ENCODE measurements at regions not wholly inside any gene's neighbourhood (a gene's known extent, or its start where the extent isn't known, plus 50 kb on each side); places are given as distances from the start of the nearest gene placed in this dataset.

DNA sequence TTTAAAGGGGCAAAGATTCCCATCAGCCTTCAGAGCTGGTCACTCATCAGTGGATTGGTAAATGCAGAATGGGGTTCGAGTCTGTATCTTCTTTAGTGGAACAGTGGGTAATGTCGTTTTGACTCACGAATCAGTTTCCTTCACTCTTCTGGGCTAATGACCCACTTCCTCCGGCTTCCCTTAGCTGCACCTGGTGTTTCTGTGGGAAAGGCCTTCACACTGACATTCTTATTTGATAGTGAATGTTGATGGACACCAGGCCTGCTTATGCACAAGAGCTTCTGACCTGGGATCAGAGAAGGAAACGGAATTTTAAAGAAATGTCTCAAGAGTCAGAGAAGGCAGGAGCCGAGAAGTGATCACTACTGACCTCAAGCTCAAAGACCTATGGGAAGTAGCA is 272.0 kb upstream of the SULF2 start:
- Mint-ChIP-seq H3K4me3 (no peak overlapping the region), H3K27ac (no peak overlapping the region), H3K4me1 (peaks cover 7% of the 10 kb centered on the region), H3K36me3 (peaks cover 25% of the 10 kb centered on the region), H3K27me3 (ENCODE audit: low read depth) (peaks cover 5% of the 10 kb centered on the region), H3K9me3 (peaks cover 58% of the 10 kb centered on the region)
- CTCF ChIA-PET, result no interaction called here
- DNase-seq (ENCODE audit: low spot score), result no peak
- no peak for ATAC-seq
- TF ChIP-seq, protein P1, sequence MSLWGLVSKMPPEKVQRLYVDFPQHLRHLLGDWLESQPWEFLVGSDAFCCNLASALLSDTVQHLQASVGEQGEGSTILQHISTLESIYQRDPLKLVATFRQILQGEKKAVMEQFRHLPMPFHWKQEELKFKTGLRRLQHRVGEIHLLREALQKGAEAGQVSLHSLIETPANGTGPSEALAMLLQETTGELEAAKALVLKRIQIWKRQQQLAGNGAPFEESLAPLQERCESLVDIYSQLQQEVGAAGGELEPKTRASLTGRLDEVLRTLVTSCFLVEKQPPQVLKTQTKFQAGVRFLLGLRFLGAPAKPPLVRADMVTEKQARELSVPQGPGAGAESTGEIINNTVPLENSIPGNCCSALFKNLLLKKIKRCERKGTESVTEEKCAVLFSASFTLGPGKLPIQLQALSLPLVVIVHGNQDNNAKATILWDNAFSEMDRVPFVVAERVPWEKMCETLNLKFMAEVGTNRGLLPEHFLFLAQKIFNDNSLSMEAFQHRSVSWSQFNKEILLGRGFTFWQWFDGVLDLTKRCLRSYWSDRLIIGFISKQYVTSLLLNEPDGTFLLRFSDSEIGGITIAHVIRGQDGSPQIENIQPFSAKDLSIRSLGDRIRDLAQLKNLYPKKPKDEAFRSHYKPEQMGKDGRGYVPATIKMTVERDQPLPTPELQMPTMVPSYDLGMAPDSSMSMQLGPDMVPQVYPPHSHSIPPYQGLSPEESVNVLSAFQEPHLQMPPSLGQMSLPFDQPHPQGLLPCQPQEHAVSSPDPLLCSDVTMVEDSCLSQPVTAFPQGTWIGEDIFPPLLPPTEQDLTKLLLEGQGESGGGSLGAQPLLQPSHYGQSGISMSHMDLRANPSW (CRISPR knock-in tag; conservative IDR thresholded peaks at IDR 0.05; ENCODE audit: low read depth), result no peak
- TF ChIP-seq NR2C2 (CRISPR knock-in tag; IDR thresholded peaks at IDR 0.05), result no peak
- TF ChIP-seq, protein P2, sequence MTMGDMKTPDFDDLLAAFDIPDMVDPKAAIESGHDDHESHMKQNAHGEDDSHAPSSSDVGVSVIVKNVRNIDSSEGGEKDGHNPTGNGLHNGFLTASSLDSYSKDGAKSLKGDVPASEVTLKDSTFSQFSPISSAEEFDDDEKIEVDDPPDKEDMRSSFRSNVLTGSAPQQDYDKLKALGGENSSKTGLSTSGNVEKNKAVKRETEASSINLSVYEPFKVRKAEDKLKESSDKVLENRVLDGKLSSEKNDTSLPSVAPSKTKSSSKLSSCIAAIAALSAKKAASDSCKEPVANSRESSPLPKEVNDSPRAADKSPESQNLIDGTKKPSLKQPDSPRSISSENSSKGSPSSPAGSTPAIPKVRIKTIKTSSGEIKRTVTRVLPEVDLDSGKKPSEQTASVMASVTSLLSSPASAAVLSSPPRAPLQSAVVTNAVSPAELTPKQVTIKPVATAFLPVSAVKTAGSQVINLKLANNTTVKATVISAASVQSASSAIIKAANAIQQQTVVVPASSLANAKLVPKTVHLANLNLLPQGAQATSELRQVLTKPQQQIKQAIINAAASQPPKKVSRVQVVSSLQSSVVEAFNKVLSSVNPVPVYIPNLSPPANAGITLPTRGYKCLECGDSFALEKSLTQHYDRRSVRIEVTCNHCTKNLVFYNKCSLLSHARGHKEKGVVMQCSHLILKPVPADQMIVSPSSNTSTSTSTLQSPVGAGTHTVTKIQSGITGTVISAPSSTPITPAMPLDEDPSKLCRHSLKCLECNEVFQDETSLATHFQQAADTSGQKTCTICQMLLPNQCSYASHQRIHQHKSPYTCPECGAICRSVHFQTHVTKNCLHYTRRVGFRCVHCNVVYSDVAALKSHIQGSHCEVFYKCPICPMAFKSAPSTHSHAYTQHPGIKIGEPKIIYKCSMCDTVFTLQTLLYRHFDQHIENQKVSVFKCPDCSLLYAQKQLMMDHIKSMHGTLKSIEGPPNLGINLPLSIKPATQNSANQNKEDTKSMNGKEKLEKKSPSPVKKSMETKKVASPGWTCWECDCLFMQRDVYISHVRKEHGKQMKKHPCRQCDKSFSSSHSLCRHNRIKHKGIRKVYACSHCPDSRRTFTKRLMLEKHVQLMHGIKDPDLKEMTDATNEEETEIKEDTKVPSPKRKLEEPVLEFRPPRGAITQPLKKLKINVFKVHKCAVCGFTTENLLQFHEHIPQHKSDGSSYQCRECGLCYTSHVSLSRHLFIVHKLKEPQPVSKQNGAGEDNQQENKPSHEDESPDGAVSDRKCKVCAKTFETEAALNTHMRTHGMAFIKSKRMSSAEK (CRISPR knock-in tag; IDR thresholded peaks at IDR 0.05; ENCODE audit: borderline replicate concordance), result no peak
- POLR2A ChIA-PET, result no interaction called here

DNA sequence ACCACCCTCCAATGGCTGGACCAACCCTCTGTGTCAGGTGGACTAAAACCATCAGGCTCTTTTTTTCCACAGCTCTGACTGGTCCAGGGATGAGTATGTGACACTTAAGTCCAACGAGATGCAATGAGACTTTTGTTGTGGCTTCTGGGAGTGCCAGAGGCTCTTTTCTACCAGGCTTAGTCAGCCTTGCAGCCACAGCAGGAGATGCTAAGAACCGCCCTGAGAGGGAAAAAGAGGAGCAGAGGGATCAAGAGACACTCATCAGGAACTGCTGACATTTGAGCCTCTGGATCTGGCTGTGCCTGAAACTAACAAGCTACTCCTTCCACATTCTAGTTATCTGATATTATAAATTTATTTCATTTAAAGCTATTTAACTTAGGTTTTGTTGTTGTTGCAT is 270.9 kb upstream of the SULF2 start:
- Mint-ChIP-seq H3K36me3 (peaks cover 30% of the 10 kb centered on the region), H3K4me1 (peaks cover 15% of the 10 kb centered on the region), H3K4me3 (no peak overlapping the region), H3K27ac (no peak overlapping the region), H3K27me3 (ENCODE audit: low read depth) (peaks cover 5% of the 10 kb centered on the region), H3K9me3 (peaks cover 67% of the 10 kb centered on the region)
- ChIA-PET CTCF (no interaction called here), POLR2A (no interaction called here)
- no peak for ATAC-seq
- no peak for TF ChIP-seq MXD4 (CRISPR knock-in tag; IDR thresholded peaks at IDR 0.05; ENCODE audit: borderline replicate concordance)
- no peak for TF ChIP-seq SOX15 (CRISPR knock-in tag; IDR thresholded peaks at IDR 0.05)
- TF ChIP-seq FOXJ3 (CRISPR knock-in tag; IDR thresholded peaks at IDR 0.05; ENCODE audit: borderline replicate concordance), result no peak
- TF ChIP-seq, protein P3, sequence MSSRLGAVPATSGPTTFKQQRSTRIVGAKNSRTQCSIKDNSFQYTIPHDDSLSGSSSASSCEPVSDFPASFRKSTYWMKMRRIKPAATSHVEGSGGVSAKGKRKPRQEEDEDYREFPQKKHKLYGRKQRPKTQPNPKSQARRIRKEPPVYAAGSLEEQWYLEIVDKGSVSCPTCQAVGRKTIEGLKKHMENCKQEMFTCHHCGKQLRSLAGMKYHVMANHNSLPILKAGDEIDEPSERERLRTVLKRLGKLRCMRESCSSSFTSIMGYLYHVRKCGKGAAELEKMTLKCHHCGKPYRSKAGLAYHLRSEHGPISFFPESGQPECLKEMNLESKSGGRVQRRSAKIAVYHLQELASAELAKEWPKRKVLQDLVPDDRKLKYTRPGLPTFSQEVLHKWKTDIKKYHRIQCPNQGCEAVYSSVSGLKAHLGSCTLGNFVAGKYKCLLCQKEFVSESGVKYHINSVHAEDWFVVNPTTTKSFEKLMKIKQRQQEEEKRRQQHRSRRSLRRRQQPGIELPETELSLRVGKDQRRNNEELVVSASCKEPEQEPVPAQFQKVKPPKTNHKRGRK (CRISPR knock-in tag; IDR thresholded peaks at IDR 0.05; ENCODE audit: borderline replicate concordance), result no peak
- TF ChIP-seq ZBTB21 (CRISPR knock-in tag; IDR thresholded peaks at IDR 0.05; ENCODE audit: borderline replicate concordance), result no peak
- no peak for TF ChIP-seq OVOL2 (CRISPR knock-in tag; IDR thresholded peaks at IDR 0.05; ENCODE audit: borderline replicate concordance)
- no peak for DNase-seq (ENCODE audit: low spot score)

DNA sequence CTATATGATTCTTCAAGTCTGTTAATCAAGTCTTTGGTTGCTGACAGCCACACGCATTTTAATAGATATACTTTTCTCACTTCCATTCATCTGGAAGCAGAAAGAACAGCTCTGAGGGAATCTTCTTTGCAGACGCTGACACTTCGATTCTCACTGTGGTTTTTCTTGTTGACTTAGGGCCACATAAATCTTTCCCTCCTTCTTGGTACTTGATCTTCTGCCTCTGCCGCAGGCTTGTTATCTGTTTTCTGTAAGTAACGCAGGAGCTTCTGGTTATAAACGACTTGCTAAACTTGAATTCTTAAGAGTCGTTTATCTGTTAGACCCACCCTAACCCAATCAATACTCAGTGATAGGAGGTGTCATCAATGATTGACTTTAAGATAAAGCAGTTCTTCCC is 268.8 kb upstream of the SULF2 start:
- H3K36me3 Mint-ChIP-seq, result peaks cover 28% of the 10 kb centered on the region
- peaks cover 5% of the 10 kb centered on the region for H3K27me3 Mint-ChIP-seq (ENCODE audit: low read depth)
- ChIA-PET POLR2A (no interaction called here), CTCF (no interaction called here)
- no peak overlapping the region for H3K27ac Mint-ChIP-seq
- peaks cover 15% of the 10 kb centered on the region for H3K4me1 Mint-ChIP-seq
- H3K9me3 Mint-ChIP-seq, result peaks cover 63% of the 10 kb centered on the region
- H3K4me3 Mint-ChIP-seq, result no peak overlapping the region
- DNase-seq (ENCODE audit: low spot score), result no peak
- ATAC-seq, result no peak
- TF ChIP-seq, protein P4, sequence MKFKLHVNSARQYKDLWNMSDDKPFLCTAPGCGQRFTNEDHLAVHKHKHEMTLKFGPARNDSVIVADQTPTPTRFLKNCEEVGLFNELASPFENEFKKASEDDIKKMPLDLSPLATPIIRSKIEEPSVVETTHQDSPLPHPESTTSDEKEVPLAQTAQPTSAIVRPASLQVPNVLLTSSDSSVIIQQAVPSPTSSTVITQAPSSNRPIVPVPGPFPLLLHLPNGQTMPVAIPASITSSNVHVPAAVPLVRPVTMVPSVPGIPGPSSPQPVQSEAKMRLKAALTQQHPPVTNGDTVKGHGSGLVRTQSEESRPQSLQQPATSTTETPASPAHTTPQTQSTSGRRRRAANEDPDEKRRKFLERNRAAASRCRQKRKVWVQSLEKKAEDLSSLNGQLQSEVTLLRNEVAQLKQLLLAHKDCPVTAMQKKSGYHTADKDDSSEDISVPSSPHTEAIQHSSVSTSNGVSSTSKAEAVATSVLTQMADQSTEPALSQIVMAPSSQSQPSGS (CRISPR knock-in tag; IDR thresholded peaks at IDR 0.05; ENCODE audit: borderline replicate concordance, low read depth), result no peak
- no peak for TF ChIP-seq ZNF263 (CRISPR knock-in tag; IDR thresholded peaks at IDR 0.05; ENCODE audit: low read depth)
- TF ChIP-seq GABPB1 (CRISPR knock-in tag; IDR thresholded peaks at IDR 0.05), result no peak
- no peak for TF ChIP-seq NR2C2 (CRISPR knock-in tag; IDR thresholded peaks at IDR 0.05)
- TF ChIP-seq, protein P5, sequence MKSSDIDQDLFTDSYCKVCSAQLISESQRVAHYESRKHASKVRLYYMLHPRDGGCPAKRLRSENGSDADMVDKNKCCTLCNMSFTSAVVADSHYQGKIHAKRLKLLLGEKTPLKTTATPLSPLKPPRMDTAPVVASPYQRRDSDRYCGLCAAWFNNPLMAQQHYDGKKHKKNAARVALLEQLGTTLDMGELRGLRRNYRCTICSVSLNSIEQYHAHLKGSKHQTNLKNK (CRISPR knock-in tag; IDR thresholded peaks at IDR 0.05), result no peak
- TF ChIP-seq, protein P6, sequence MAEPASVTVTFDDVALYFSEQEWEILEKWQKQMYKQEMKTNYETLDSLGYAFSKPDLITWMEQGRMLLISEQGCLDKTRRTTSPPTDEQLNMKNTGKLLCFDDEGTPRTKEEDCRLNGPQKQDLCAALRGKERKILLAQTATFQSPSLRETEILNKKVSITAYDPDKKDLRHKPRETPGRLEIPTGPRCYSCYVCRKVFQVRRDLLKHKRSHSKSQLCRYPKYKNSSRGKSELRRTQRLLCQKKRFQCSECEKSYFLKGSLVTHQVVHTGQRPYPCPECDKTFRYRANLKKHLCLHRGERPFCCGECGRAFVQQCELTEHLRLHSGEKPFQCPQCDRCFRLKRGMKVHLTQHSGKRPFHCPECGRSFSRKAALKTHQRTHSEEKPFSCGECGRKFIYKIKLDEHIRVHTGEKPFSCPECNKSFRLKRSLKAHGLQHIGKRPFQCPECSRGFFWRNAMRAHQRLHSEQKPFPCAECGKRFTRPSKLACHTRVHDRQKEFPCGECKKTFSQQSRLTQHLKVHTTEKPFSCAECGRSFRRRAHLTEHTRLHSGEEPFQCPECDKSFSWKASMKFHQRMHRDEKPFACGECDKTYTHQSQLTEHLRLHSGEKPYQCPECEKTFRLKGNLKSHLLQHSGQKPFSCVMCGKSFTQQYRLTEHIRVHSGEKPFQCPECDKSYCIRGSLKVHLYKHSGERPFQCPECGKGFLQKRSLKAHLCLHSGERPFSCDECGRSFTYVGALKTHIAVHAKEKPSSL (CRISPR knock-in tag; conservative IDR thresholded peaks at IDR 0.05), result no peak
- TF ChIP-seq, protein P7, sequence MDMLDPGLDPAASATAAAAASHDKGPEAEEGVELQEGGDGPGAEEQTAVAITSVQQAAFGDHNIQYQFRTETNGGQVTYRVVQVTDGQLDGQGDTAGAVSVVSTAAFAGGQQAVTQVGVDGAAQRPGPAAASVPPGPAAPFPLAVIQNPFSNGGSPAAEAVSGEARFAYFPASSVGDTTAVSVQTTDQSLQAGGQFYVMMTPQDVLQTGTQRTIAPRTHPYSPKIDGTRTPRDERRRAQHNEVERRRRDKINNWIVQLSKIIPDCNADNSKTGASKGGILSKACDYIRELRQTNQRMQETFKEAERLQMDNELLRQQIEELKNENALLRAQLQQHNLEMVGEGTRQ (CRISPR knock-in tag; IDR thresholded peaks at IDR 0.05), result no peak
